IMR-90 (cell line): ENCODE measurements at regions not wholly inside any gene's neighbourhood (a gene's known extent, or its start where the extent isn't known, plus 50 kb on each side); places are given as distances from the start of the nearest gene placed in this dataset.

ENCODE experiments used
- ATAC-seq: fragments of 200-7000 bp; cut with Tn5 transposase; 2 replicates; pipeline ENCODE4 v1.9.1; 2020; ENCODE audit warnings: low read depth, mild to moderate bottlenecking, moderate library complexity
- BruUV-seq: library from RNA; stranded (reverse); fragments of 400-500 nt; replicated peaks from 2 replicates; lab custom pipeline; 2021; lab: Mats Ljungman, UMichigan
- CTCF ChIA-PET: fragments of 300-600 bp; formaldehyde crosslinking; extraction: SDS; loops from one replicate; lab custom pipeline; 2021; ENCODE audit warnings: antibody characterized with exemption; lab: Yijun Ruan, JAX
- POLR2A ChIA-PET: fragments of 300-600 bp; sonication (Branson Sonifier 250); formaldehyde crosslinking; loops from one replicate; lab custom pipeline; 2022; ENCODE audit warnings: antibody characterized with exemption; ENCODE audit not compliant: unreplicated experiment; lab: Charles Lee
- DNase-seq: peaks from one replicate; pipeline ENCODE4 v3.0.0; 2013
- H2AFZ ChIP-seq: replicated peaks from 2 replicates; pipeline ENCODE3; 2013; ENCODE audit warnings: low read length, mild to moderate bottlenecking; ENCODE audit not compliant: poor library complexity
- H2AK5ac ChIP-seq: 2 replicates; pipeline ENCODE4 v1.6.1; 2013; ENCODE audit warnings: low read depth, low read length, inconsistent platforms
- H2AK9ac ChIP-seq: replicated peaks from 2 replicates; pipeline ENCODE3; 2013; ENCODE audit warnings: mild to moderate bottlenecking, low read depth, low read length, moderate library complexity; ENCODE audit not compliant: poor library complexity
- H2BK120ac ChIP-seq: 2 replicates; pipeline ENCODE4 v1.6.1; 2013; ENCODE audit warnings: low read depth, low read length, inconsistent platforms
- H2BK15ac ChIP-seq: 3 replicates; pipeline ENCODE4 v1.6.1; 2013; ENCODE audit warnings: low read depth, low read length, inconsistent platforms
- H2BK20ac ChIP-seq: 2 replicates; pipeline ENCODE4 v1.6.1; 2013; ENCODE audit warnings: low read depth, mild to moderate bottlenecking, inconsistent platforms, low read length, moderate library complexity
- H2BK5ac ChIP-seq: 2 replicates; pipeline ENCODE4 v1.6.1; 2013; ENCODE audit warnings: mild to moderate bottlenecking, low read depth, low read length, inconsistent platforms; ENCODE audit not compliant: poor library complexity, severe bottlenecking
- H3K14ac ChIP-seq: replicated peaks from 2 replicates; pipeline ENCODE4 v1.6.1; 2013; ENCODE audit warnings: low read depth, low read length, inconsistent platforms
- H3K18ac ChIP-seq: 2 replicates; pipeline ENCODE4 v1.6.1; 2013; ENCODE audit warnings: low read depth, low read length, control low read depth
- H3K23ac ChIP-seq: 2 replicates; pipeline ENCODE4 v1.6.1; 2013; ENCODE audit warnings: low read depth, low read length, inconsistent platforms
- H3K27ac ChIP-seq: 2 replicates; pipeline ENCODE4 v1.5.1; 2013; ENCODE audit warnings: mild to moderate bottlenecking, control low read depth, low read length; ENCODE audit not compliant: insufficient read depth
- H3K27me3 ChIP-seq: 2 replicates; pipeline ENCODE4 v1.6.1; 2013; ENCODE audit warnings: low read length; ENCODE audit not compliant: control insufficient read depth, insufficient read depth
- H3K36me3 ChIP-seq: 2 replicates; pipeline ENCODE4 v1.6.1; 2013; ENCODE audit warnings: low read length, mixed read lengths; ENCODE audit not compliant: control insufficient read depth, insufficient read depth
- H3K4ac ChIP-seq: 2 replicates; pipeline ENCODE4 v1.6.1; 2013; ENCODE audit warnings: low read depth, low read length, inconsistent platforms
- H3K4me1 ChIP-seq: 2 replicates; pipeline ENCODE4 v1.6.1; 2013; ENCODE audit warnings: low read length, mixed read lengths; ENCODE audit not compliant: control insufficient read depth, insufficient read depth
- H3K4me2 ChIP-seq: 2 replicates; pipeline ENCODE4 v1.6.1; 2013; ENCODE audit warnings: low read depth, mild to moderate bottlenecking, control low read depth, low read length, moderate library complexity
- H3K4me3 ChIP-seq: 2 replicates; pipeline ENCODE4 v1.5.1; 2013; ENCODE audit warnings: low read depth, mild to moderate bottlenecking, control low read depth, low read length, moderate library complexity; ENCODE audit not compliant: insufficient read depth
- H3K56ac ChIP-seq: 2 replicates; pipeline ENCODE4 v1.6.1; 2013; ENCODE audit warnings: low read length, inconsistent platforms; ENCODE audit not compliant: insufficient read depth; ENCODE audit errors: extremely low read depth
- H3K79me1 ChIP-seq, 2 experiments: 2 replicates each; pipeline ENCODE4 v1.6.1; 2013; ENCODE audit warnings: low read length in 2 of 2, inconsistent platforms in 1 of 2, low read depth in 1 of 2
- H3K9ac ChIP-seq: 2 replicates; pipeline ENCODE4 v1.6.1; 2013; ENCODE audit warnings: low read depth, low read length, control low read depth
- H3K9me1 ChIP-seq: 2 replicates; pipeline ENCODE4 v1.6.1; 2013; ENCODE audit warnings: low read length, inconsistent platforms; ENCODE audit not compliant: insufficient read depth
- H3K9me3 ChIP-seq: 2 replicates; pipeline ENCODE4 v1.6.1; 2013; ENCODE audit warnings: low read length; ENCODE audit not compliant: control insufficient read depth, insufficient read depth
- H4K20me1 ChIP-seq: 2 replicates; pipeline ENCODE4 v1.6.1; 2013; ENCODE audit warnings: low read length, inconsistent platforms; ENCODE audit not compliant: insufficient read depth
- H4K5ac ChIP-seq: 2 replicates; pipeline ENCODE4 v1.6.1; 2013; ENCODE audit warnings: mild to moderate bottlenecking, low read depth, low read length, control low read depth
- H4K8ac ChIP-seq, 2 experiments: 2 replicates each; pipeline ENCODE4 v1.6.1; 2013; ENCODE audit warnings: low read depth in 2 of 2, low read length in 2 of 2, control low read depth in 1 of 2, inconsistent platforms in 1 of 2
- H4K91ac ChIP-seq: 2 replicates; pipeline ENCODE4 v1.6.1; 2013; ENCODE audit warnings: low read depth, low read length, inconsistent platforms; ENCODE audit not compliant: insufficient read depth
- BHLHE40 ChIP-seq: fragments of 150-350 bp; IDR thresholded peaks from 2 replicates; pipeline ENCODE4 v1.6.1; 2016; ENCODE audit warnings: mild to moderate bottlenecking, low read depth, low read length
- CEBPB ChIP-seq: IDR thresholded peaks from 2 replicates; pipeline ENCODE4 v1.6.1; 2012; ENCODE audit warnings: low read depth, low read length, improper control_type of control experiment
- CHD1 ChIP-seq: IDR thresholded peaks from 2 replicates; pipeline ENCODE4 v1.6.1; 2012; ENCODE audit warnings: low read depth, low read length, improper control_type of control experiment
- ELK1 ChIP-seq: fragments of 150-350 bp; IDR thresholded peaks from 2 replicates; pipeline ENCODE4 v1.6.1; 2016; ENCODE audit warnings: low read depth, mild to moderate bottlenecking, low read length, moderate library complexity, borderline replicate concordance
- FOS ChIP-seq: fragments of 150-350 bp; IDR thresholded peaks from 2 replicates; pipeline ENCODE4 v1.6.1; 2016; ENCODE audit warnings: low read depth, low read length
- MAFK ChIP-seq: IDR thresholded peaks from 2 replicates; pipeline ENCODE4 v1.6.1; 2012; ENCODE audit warnings: low read depth, low read length, improper control_type of control experiment
- MAZ ChIP-seq: IDR thresholded peaks from 2 replicates; pipeline ENCODE4 v1.6.1; 2012; ENCODE audit warnings: low read depth, mild to moderate bottlenecking, low read length, improper control_type of control experiment, moderate library complexity, borderline replicate concordance
- MXI1 ChIP-seq: IDR thresholded peaks from 2 replicates; pipeline ENCODE4 v1.6.1; 2012; ENCODE audit warnings: low read depth, mild to moderate bottlenecking, low read length, moderate library complexity, borderline replicate concordance
- NFE2L2 ChIP-seq: fragments of 150-350 bp; IDR thresholded peaks from 2 replicates; pipeline ENCODE4 v1.6.1; 2016; ENCODE audit warnings: low read depth, mild to moderate bottlenecking, low read length
- POLR2A ChIP-seq: IDR thresholded peaks from 2 replicates; pipeline ENCODE4 v1.6.1; 2012; ENCODE audit warnings: mild to moderate bottlenecking, low read depth, low read length
- RAD21 ChIP-seq: IDR thresholded peaks from 2 replicates; pipeline ENCODE4 v1.6.1; 2012; ENCODE audit warnings: low read length, improper control_type of control experiment
- RCOR1 ChIP-seq: IDR thresholded peaks from 2 replicates; pipeline ENCODE4 v1.6.1; 2012; ENCODE audit warnings: mild to moderate bottlenecking, low read length, improper control_type of control experiment; ENCODE audit not compliant: insufficient replicate concordance
- RFX5 ChIP-seq: IDR thresholded peaks from 2 replicates; pipeline ENCODE4 v1.8.0; 2012; ENCODE audit warnings: low read depth, mild to moderate bottlenecking, low read length, moderate library complexity
- SMC3 ChIP-seq: fragments of 150-350 bp; IDR thresholded peaks from 2 replicates; pipeline ENCODE4 v1.6.1; 2016; ENCODE audit warnings: low read depth, mild to moderate bottlenecking, antibody characterized with exemption, low read length, moderate library complexity
- USF2 ChIP-seq: fragments of 150-350 bp; IDR thresholded peaks from 2 replicates; pipeline ENCODE4 v1.6.1; 2017; ENCODE audit warnings: mild to moderate bottlenecking, antibody characterized with exemption, low read length, low read depth
- WGBS, 2 experiments: methylation state at CpG; one replicate each; pipeline versions ENCODE4 v1.1.5 to v1.1.7; 2013; ENCODE audit warnings: missing lambda C conversion rate in 2 of 2; ENCODE audit not compliant: insufficient read length in 1 of 2; ENCODE audit errors: extremely low coverage in 2 of 2; 5-methylcytosine and 5-hydroxymethylcytosine counted together
- dilution Hi-C: fragments of 300-500 bp; cut with HindIII; formaldehyde crosslinking; loops from one replicate; pipeline ENCODE4 v1.14.3; 2018; ENCODE audit warnings: low sequenced_read_pairs; ENCODE audit not compliant: unreplicated experiment
- in situ Hi-C: fragments of 300-500 bp; cut with MboI; formaldehyde crosslinking; loops from 3 replicates; pipeline ENCODE4 v1.14.3; 2019; ENCODE audit warnings: low sequenced_read_pairs, inconsistent platforms, mixed read lengths
- intact Hi-C: fragments of 100-400 bp; cut with micrococcal nuclease; formaldehyde crosslinking; loops from 2 replicates; pipeline ENCODE4 v1.10.0; 2022
- TF ChIP-seq, protein P1 (sequence below): conservative IDR thresholded peaks from 2 replicates; pipeline ENCODE4 v1.5.1; 2012; ENCODE audit warnings: mild to moderate bottlenecking, low read depth, low read length, improper control_type of control experiment

- ChIA-PET CTCF (no interaction called here), POLR2A (no interaction called here)
- H3K23ac ChIP-seq: no peak overlapping the region
- H3K4me3 ChIP-seq: no peak overlapping the region
- H4K5ac ChIP-seq: no peak overlapping the region
- dilution Hi-C loops: no loop called here
- H2BK5ac ChIP-seq: no peak overlapping the region
- H2AK9ac ChIP-seq: no peak overlapping the region
- H3K9me1 ChIP-seq: no peaks in the 10 kb centered on the region
- H3K79me1 ChIP-seq: no peaks in the 10 kb centered on the region
- H3K4me1 ChIP-seq: no peaks in the 10 kb centered on the region
- H3K18ac ChIP-seq: no peak overlapping the region
- ATAC-seq: no peak
- no peak overlapping the region for H2BK120ac ChIP-seq
- H2BK20ac ChIP-seq: no peak overlapping the region
- H3K4me2 ChIP-seq: no peak overlapping the region
- DNase-seq: no peak
- peaks cover 4% of the 10 kb centered on the region; the same call in 1 of the 2 replicates for H3K9me3 ChIP-seq
- H4K8ac ChIP-seq: no peak overlapping the region
- no peak overlapping the region for H4K91ac ChIP-seq
- in situ Hi-C loops: no loop called here
- no peak overlapping the region for H2BK15ac ChIP-seq
- no CpG with 5 or more reads among the region's 1 CpG for WGBS, 2 experiments
- H3K9ac ChIP-seq: no peak overlapping the region
- H3K27me3 ChIP-seq: no peaks in the 10 kb centered on the region
- H3K27ac ChIP-seq: no peak overlapping the region
- BruUV-seq: no TSS peak
- H4K20me1 ChIP-seq: no peaks in the 10 kb centered on the region
- TF ChIP-seq, protein P1, sequence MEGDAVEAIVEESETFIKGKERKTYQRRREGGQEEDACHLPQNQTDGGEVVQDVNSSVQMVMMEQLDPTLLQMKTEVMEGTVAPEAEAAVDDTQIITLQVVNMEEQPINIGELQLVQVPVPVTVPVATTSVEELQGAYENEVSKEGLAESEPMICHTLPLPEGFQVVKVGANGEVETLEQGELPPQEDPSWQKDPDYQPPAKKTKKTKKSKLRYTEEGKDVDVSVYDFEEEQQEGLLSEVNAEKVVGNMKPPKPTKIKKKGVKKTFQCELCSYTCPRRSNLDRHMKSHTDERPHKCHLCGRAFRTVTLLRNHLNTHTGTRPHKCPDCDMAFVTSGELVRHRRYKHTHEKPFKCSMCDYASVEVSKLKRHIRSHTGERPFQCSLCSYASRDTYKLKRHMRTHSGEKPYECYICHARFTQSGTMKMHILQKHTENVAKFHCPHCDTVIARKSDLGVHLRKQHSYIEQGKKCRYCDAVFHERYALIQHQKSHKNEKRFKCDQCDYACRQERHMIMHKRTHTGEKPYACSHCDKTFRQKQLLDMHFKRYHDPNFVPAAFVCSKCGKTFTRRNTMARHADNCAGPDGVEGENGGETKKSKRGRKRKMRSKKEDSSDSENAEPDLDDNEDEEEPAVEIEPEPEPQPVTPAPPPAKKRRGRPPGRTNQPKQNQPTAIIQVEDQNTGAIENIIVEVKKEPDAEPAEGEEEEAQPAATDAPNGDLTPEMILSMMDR: no peak
- TF ChIP-seq MAZ (no peak), USF2 (no peak), CEBPB (no peak), ELK1 (no peak), RAD21 (no peak), POLR2A (no peak), BHLHE40 (no peak), CHD1 (no peak), RCOR1 (no peak), SMC3 (no peak), FOS (no peak), RFX5 (no peak), NFE2L2 (no peak), MAFK (no peak), MXI1 (no peak)
- no peaks in the 10 kb centered on the region for H3K36me3 ChIP-seq
- intact Hi-C loops: no loop called here
- no peak overlapping the region for H3K14ac ChIP-seq
- H2AK5ac ChIP-seq: no peak overlapping the region
- H3K56ac ChIP-seq: no peak overlapping the region
- no peak overlapping the region for H3K4ac ChIP-seq
- H2AFZ ChIP-seq: no peak overlapping the region
Measured at GRCh38 chr6:117206522-117206921, 58.8 kb upstream of the VGLL2 start.
